DMS53 treated with DMSO at 0.1 percent for 48 hours (cell line): ENCODE measurements at regions not wholly inside any gene's neighbourhood (a gene's known extent, or its start where the extent isn't known, plus 50 kb on each side); places are given as distances from the start of the nearest gene placed in this dataset.
A peak's percentile ranks its signal among the peaks of the same experiment; 100 is the strongest.
"Not testable (repeated sequence)": the region's sequence is repeated elsewhere in the genome, so short reads cannot be mapped to it uniquely, and the experiment has no call there.

Source experiments
- DNase-seq: peaks from one replicate; lab custom pipeline; 2025; ENCODE audit not compliant: unreplicated experiment; lab: John Stamatoyannopoulos, UW

DNA sequence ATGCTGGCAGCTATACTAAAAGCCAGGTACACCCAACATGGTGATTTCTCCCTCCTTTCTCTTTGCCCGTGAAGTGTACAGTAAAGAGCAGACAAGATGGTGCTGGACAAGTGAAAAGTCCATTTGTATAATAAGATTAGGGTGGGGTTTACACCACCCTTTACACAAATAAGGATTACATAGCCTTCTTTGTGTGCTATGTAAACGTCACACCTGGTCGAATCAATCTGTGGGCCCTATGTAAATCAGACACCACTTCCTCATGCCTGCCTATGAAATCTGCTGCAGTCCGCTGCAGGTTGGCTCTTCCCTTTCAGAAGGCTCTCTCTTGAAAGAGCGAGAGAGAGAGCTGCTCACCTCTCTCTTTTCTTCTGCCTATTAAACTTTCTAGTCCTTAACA lies 1054.3 kb upstream of the SLC39A10 start:
- peak; percentile 20 for DNase-seq

DNA sequence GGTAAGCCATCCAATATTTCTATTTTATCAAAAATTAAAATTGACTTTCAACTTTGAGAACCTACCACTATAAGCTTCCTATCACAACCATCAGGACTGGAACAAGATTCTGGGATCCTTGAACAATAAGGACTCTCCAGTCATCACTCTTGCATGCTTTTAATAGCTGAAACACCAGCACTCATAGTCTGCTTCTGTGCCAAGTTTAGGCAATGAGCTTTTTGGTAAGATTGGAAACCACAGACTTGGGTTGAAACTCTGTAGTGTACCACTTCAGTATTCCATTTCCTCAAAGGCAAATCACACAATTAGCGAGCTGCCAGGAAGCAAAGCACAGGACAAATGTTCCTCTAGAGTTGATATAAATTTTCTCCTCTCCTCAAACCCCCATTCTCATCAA lies 1065.8 kb upstream of the SLC39A10 start:
- DNase-seq, result no peak

DNA sequence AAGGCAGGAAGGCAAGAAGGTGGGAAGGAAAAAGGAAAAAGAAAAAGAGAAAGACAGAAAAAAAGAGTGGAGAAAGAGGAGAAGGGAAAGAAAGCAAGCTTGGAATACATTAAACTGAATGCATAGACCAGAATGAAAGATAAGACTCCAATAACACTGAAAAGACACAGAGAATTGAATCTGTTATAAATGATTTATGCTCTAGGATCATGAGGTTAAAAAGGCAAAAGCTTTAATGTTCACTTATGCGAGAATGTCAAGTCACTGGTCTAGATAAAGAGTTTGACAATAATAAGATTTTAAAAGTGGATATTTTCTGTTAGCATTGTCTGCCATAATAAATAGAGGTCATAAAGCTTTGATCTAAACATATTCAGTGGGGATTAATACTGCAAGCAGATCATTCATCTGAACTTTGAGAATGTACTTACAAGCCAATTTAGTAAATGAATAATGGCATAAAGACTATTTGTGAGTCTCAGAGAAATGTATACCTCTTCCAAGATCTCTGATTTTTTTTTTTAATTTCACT lies 1069.2 kb upstream of the SLC39A10 start:
- no peak for DNase-seq

DNA sequence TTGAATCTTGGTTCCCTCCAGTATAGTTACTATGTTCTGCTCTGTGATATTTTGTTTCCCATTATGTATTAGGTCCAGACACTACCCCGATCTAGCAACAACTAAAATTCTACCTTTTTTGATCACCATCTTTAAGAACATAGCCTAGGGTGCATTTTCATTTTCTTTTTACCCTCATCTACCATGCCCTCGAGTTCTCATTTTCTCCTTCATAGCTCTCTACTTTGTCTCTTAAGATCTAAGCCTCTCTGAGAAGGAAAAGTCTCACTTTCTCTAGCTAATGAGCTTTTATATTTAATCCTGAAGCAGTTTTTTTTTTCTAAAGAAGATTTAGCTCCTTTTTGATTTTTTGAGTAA lies 1089.4 kb upstream of the SLC39A10 start:
- DNase-seq, result no peak

DNA sequence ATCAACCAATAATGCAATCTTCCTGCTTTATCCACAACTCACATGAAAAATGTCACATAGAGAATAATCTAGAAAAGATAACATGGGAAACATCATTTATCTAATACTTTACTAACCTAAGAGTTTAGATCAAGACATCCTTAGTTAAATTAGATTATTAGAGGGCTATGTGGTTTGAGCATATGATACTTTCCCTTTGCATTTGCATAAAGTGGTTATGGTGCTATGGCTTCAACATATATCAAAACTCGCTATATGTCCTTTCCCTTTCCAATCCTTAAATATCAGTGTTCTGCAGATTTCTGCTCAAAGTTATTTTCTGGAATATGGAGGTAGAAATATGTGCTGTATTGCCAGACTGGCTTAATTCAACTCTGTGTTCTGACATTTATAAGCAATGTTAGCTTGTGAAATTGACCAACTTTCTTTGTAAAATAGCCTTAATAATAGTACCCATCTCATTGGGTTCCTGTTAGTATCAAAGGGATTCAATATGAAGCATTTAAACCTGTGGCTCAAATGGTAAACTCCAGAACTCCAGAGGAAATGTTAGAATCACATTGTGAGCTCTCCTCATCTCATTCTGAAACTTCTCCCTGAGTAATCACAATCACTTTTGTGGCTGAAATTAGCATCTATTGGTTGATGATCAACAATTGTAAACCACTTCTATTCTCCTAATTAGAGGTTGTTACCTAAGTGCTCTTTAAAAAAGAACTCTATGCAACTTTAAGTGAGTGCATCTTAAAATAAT lies 1089.9 kb upstream of the SLC39A10 start:
- DNase-seq, result no peak

DNA sequence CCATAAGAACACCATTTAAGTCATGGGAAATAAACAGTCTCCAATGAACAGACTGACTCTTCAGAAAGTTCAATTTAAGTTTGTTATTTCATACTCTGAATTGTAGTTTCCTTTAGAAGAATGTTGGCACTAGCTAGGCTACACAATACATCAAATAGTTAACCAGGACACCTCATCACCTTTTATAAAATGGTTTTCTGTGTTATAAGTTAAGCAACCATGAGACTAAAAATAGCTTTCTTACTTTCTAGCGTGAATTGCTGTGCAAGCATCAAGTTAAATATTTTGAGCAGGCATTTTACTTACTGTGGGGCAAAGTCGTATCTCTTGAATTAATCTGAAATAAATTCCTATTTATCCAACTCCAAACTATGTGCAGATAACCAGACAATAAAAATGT lies 1092.6 kb upstream of the SLC39A10 start:
- DNase-seq, result no peak

DNA sequence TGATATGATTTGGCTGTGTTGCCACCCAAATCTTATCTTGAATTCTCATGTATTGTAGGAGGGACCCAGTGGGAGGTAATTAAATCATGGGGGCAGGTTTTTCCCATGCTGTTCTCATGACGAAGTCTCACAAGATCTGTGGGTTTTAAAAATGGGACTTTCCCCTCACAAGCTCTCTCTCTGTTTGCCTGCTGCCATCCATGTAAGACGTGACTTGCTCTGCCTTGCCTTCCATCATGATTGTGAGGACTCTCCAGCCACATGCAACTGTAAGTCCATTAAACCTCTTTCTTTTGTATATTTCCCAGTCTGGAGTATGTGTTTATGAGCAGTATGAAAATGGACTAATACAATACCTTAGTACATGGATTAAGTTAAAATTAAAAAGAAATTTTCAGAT lies 1094.7 kb upstream of the SLC39A10 start:
- DNase-seq, result no peak

DNA sequence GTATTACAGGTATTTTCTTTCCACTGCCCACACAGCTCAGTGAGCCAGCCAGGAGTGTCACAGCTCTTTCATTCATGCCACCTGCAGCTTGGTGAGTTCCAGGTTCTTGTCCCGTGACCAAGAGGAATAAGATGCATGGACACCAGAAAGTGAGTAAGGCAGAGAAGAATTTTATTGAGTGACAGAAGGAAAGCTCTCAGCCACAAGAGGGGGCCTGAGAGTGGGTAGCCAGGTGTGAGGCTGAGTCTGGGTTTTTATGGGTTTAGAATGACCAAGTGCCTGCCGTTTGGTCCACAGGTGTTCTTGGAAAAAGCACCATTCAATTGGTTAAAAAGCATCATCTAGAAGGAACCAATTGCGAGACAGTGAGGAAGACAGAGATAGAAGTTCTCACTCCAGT lies 1097.1 kb upstream of the SLC39A10 start:
- DNase-seq, result no peak

DNA sequence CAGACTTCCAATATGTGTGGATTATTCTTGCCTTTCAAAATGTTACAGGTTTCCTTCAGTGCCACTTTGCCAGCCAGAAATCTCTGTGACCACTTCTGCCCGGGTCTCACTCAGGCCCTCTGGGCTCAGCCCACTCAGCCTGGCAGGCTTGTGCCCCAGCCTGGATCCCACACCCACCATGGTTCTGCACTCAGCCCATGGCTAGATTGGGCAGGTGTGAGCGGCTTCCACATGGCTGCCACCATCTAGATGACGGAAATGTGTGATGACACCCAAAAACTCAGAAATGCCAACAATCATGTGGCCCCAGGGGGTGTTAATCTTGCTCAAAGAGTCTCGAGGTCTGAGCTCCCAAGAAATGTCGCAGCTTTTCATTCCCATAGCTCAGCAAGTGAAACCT lies 1097.5 kb upstream of the SLC39A10 start:
- DNase-seq, result no peak

DNA sequence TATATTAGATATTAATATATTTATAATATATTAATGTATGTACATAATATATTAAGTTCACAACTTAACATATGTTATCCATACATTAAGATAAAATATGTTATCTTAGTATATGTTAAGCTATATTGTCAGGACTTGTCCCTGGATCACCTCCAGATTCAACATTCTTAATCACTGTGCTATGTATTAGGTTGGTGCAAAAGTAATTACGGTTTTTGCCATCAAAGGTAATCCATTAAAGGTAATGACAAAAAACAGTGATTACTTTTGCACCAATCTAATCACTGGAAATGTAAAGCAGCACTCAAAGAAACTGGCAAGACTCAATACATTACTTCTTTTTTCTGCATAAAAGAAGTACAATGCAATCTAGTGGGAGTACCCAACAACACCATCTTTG lies 1099.0 kb upstream of the SLC39A10 start:
- DNase-seq, result no peak

DNA sequence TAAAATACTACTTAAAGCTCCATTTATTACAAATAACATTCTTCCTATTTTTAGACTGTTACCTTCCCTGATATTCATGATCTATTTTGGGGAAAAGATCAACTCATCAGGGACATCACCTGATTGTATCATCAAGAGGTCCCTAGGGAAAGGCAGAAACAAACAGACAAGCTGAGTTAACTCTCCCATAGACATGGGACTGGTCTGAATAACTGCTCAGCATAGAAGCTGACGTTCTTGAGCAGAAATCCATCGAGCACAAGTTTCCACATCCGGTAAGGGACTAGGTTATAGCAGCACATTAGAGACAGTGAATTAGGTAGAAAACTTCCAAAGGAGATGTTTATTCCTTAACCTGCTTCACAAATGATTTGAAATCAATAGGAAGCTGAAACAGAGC lies 1100.4 kb upstream of the SLC39A10 start:
- no peak for DNase-seq

DNA sequence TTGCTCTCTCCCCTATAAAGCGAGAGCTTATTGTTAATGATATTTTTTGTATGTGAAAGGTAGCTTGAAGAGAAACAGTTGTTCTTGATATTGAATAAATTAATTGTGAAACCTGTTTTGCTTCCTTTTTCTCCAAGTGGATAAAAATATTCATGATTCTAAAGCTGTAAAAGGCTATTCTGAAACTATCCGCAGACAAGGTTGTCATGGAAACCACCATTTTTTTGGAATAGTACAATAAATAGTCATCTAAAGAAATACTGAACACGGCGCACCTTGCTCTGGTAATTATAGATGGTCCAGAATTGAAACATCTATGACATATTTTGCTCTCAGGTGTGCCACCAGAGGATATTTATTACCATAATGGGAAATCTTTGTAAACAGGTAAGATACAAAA lies 1103.0 kb upstream of the SLC39A10 start:
- no peak for DNase-seq

DNA sequence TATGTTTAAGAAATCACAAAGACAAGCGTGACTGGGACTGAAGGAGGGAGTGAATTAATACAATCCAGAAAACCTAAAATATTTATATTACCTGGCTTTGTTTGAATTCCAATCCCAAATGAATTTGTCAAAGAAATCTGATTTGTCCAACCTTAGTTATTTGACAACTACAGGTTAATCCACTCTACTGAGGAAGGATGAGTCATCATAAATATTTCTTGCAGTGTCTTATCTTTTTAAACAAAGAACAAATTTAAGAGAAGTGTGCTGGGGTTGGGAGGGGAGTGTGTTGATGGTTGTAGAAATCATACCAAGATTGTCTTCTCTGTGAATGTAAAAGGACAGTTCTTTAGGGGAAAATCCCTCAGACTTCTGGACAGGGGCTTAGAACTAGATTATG lies 1106.3 kb upstream of the SLC39A10 start:
- DNase-seq, result no peak

DNA sequence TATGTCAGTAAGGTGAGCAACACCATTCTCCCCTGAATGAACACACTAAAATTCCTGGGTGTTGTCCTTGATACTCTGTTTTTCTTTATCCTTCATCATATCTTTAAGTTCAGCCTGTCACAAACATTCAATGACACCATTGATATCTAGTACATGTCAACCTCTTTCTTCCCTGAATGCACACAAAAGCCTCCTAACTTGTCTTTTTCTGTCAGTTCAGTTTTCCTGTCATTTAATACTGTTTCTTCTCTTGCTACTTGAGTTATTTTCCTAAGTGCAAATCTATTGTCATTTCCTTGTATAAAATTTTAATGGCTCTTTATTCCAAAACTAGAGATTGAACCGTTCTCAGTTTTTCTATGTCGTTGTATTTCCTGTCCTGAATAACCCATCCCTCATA lies 1107.6 kb upstream of the SLC39A10 start:
- no peak for DNase-seq

DNA sequence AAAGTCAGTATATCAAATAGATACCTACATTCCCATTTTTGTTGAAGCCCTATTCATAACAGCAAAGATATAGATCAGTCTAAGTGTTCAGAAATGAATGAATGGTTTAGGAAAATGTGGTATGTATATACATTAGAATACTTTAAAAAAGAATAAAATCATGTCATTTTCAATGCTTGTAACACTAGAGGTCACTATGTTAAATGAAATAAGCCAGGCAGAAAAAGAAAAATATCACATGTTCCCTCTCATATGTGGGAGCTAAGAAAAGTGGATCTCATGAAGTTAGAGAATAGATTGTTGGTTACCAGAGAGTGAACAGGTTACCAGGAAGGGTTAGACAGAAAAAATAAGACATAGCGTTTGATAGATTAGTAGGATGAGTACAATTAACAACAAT lies 1111.0 kb upstream of the SLC39A10 start:
- DNase-seq, result peak; percentile 49

DNA sequence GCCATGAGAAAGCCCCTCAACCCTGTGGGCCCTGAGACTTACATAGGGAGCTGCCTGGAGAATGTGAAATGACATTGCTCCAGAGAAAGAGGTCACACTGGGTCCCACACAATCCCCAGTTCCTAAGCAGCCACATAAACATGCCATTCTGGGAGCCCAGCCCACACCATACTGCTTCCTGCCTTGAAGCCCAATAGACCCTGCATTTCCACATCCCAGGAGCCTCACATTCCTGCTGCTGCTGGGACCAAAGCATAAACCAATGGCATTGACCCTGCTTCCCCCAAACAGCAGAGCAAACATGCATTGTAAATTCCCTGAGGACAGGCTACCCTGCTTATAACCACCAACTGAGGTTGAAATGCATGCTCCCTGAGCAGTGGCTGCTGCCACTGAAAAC lies 1117.6 kb upstream of the SLC39A10 start:
- DNase-seq, result no peak

DNA sequence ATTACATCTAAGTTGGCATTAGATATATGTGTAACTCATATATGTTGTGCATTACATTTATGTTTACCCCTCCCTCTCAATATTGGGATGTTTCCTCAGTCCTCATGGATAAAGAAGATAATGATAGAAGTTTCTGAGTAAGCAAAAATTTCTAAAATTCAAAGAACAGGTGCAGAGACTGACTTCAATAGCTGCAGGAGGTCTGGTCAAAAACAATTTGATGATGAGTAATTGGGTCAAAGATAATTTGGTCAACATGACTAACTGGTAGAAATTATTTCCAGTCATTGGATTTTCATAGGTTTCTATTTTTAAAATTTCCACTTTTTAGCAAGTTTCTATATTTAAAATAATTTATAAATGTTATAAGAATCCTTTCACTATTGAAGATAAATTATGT lies 1130.9 kb upstream of the SLC39A10 start:
- DNase-seq, result no peak

DNA sequence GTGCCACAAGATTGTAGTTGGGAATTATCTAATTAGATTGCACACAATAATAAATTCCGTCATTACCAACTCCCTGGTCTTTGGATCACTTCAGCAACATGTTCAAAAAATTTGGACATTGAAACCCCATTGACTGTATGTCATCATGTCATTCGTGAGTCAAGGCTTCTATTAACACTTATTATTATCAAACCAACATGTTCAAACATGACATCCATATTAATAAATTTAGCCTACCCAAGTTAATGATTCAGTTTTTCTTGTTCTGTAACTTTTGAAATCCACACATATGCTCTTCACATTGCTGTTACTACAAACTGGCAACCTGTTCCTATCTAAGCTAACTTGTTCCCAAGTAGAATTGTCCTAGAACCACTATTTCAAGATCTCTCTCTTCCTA lies 1142.7 kb upstream of the SLC39A10 start:
- DNase-seq, result no peak

DNA sequence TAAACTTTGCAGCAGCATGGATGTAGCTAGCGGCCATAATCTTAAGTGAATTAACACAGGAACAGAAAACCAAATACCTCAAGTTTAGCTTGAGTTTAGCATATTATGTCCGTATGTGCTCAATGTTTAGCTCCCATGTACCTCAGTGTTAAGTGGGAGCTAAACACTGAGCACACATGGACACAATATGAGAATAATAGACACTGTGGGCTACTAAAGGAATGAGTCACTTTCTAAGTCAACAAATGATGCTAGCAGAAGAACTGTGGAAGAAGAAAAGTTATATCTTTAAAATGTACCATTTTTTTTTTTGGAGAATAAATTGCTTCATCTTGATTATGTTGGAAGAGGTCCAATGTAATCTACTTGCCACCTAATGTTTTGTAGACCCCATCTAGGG lies 1146.0 kb upstream of the SLC39A10 start:
- DNase-seq, result peak; percentile 13

DNA sequence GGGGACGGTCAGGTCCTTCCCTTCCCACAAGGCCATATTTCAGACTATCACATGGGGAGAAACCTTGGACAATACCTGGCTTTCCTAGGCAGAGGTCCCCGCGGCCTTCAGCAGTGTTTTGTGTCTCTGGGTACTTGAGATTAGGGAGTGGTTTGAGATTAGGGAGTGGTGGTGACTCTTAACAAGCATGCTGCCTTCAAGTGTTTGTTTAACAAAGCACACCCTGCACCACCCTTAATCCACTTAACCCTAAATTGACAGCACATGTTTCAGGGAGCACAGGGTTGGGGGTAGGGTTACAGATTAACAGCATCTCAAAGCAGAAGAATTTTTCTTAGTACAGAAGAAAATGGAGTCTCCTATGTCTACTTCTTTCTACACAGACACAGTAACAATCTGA lies 1152.2 kb upstream of the SLC39A10 start:
- DNase-seq, result not testable (repeated sequence)

DNA sequence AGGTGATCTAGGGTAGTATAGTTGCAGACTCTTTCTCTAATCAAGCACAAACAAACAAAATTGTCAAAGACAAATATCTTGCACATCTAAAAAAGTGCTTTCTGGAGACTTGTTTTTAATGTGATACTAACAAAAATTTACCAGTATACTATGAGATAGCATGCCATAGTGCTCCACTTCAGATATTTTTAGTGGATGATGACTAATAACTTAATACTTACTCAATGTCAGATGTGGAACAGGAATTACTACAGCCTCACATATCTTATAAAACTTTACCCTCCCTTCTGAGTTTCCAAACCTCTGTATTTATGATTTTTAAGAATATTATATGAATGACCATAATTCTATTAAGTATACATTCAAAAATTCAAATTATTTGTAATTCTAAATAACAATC lies 1162.0 kb upstream of the SLC39A10 start:
- no peak for DNase-seq

DNA sequence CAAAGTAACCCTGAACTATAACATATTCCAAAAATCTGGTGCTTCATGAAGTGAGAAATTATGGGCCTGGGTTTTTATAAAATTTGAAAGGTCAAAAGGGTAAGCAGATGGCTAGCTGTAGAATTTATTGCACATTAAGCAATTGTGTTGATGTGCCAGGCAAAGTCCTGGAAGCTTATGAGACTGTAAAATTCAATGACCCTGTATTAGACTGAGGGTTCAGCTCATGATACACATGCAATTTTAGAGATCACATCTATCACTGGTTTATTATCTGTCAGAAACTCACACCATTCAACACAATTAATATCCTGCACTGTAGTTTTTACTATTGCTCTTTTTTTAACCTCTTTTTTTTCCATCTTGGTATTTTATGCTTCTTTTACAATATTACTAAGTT lies 1162.6 kb upstream of the SLC39A10 start:
- DNase-seq, result no peak

DNA sequence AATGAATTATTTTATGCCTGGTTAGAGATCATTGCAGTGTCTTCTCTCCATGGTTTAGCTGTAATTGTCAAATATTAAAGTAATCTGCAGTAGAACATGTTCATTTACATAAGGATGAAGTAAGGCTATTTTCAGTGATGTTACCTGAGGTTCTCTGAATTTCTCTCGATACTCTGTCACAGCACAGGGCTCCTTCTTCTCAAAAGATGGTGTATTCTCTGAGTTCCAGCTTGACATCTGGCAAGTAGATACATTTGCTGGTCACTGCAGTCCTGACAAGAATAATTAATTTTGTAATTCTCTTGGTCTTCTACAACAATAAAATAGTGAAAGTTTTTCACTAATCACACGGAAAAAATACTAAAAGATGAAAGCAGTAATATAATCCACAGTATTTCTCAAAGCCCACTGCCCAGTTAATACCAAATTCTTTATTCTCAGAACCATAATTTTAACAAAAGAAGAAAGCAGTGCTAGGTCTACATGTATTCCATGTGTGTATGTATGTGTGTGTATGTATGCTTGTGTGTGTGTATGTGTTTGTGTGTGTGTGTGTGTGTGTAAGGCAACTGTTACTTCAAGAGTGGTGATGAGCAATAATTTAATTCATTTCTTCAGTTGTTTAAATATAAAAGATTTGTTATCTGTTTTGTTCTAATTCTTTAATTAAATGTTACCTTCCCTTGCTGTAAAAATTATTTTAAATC lies 1165.5 kb upstream of the SLC39A10 start:
- DNase-seq, result no peak
